IMR-90 (cell line): ENCODE measurements at regions not wholly inside any gene's neighbourhood (a gene's known extent, or its start where the extent isn't known, plus 50 kb on each side); places are given as distances from the start of the nearest gene placed in this dataset.

Experiments
- ATAC-seq: fragments of 200-7000 bp; cut with Tn5 transposase; 2 replicates; pipeline ENCODE4 v1.9.1; 2020; ENCODE audit warnings: low read depth, mild to moderate bottlenecking, moderate library complexity
- BruUV-seq: library from RNA; stranded (reverse); fragments of 400-500 nt; replicated peaks from 2 replicates; lab custom pipeline; 2021; lab: Mats Ljungman, UMichigan
- CTCF ChIA-PET: fragments of 300-600 bp; formaldehyde crosslinking; extraction: SDS; loops from one replicate; lab custom pipeline; 2021; ENCODE audit warnings: antibody characterized with exemption; lab: Yijun Ruan, JAX
- POLR2A ChIA-PET: fragments of 300-600 bp; sonication (Branson Sonifier 250); formaldehyde crosslinking; loops from one replicate; lab custom pipeline; 2022; ENCODE audit warnings: antibody characterized with exemption; ENCODE audit not compliant: unreplicated experiment; lab: Charles Lee
- DNase-seq: peaks from one replicate; pipeline ENCODE4 v3.0.0; 2013
- H2AFZ ChIP-seq: replicated peaks from 2 replicates; pipeline ENCODE3; 2013; ENCODE audit warnings: low read length, mild to moderate bottlenecking; ENCODE audit not compliant: poor library complexity
- H2AK5ac ChIP-seq: 2 replicates; pipeline ENCODE4 v1.6.1; 2013; ENCODE audit warnings: low read depth, low read length, inconsistent platforms
- H2AK9ac ChIP-seq: replicated peaks from 2 replicates; pipeline ENCODE3; 2013; ENCODE audit warnings: mild to moderate bottlenecking, low read depth, low read length, moderate library complexity; ENCODE audit not compliant: poor library complexity
- H2BK120ac ChIP-seq: 2 replicates; pipeline ENCODE4 v1.6.1; 2013; ENCODE audit warnings: low read depth, low read length, inconsistent platforms
- H2BK15ac ChIP-seq: 3 replicates; pipeline ENCODE4 v1.6.1; 2013; ENCODE audit warnings: low read depth, low read length, inconsistent platforms
- H2BK20ac ChIP-seq: 2 replicates; pipeline ENCODE4 v1.6.1; 2013; ENCODE audit warnings: low read depth, mild to moderate bottlenecking, inconsistent platforms, low read length, moderate library complexity
- H2BK5ac ChIP-seq: 2 replicates; pipeline ENCODE4 v1.6.1; 2013; ENCODE audit warnings: mild to moderate bottlenecking, low read depth, low read length, inconsistent platforms; ENCODE audit not compliant: poor library complexity, severe bottlenecking
- H3K14ac ChIP-seq: replicated peaks from 2 replicates; pipeline ENCODE4 v1.6.1; 2013; ENCODE audit warnings: low read depth, low read length, inconsistent platforms
- H3K18ac ChIP-seq: 2 replicates; pipeline ENCODE4 v1.6.1; 2013; ENCODE audit warnings: low read depth, low read length, control low read depth
- H3K23ac ChIP-seq: 2 replicates; pipeline ENCODE4 v1.6.1; 2013; ENCODE audit warnings: low read depth, low read length, inconsistent platforms
- H3K27ac ChIP-seq: 2 replicates; pipeline ENCODE4 v1.5.1; 2013; ENCODE audit warnings: mild to moderate bottlenecking, control low read depth, low read length; ENCODE audit not compliant: insufficient read depth
- H3K27me3 ChIP-seq: 2 replicates; pipeline ENCODE4 v1.6.1; 2013; ENCODE audit warnings: low read length; ENCODE audit not compliant: control insufficient read depth, insufficient read depth
- H3K36me3 ChIP-seq: 2 replicates; pipeline ENCODE4 v1.6.1; 2013; ENCODE audit warnings: low read length, mixed read lengths; ENCODE audit not compliant: control insufficient read depth, insufficient read depth
- H3K4ac ChIP-seq: 2 replicates; pipeline ENCODE4 v1.6.1; 2013; ENCODE audit warnings: low read depth, low read length, inconsistent platforms
- H3K4me1 ChIP-seq: 2 replicates; pipeline ENCODE4 v1.6.1; 2013; ENCODE audit warnings: low read length, mixed read lengths; ENCODE audit not compliant: control insufficient read depth, insufficient read depth
- H3K4me2 ChIP-seq: 2 replicates; pipeline ENCODE4 v1.6.1; 2013; ENCODE audit warnings: low read depth, mild to moderate bottlenecking, control low read depth, low read length, moderate library complexity
- H3K4me3 ChIP-seq: 2 replicates; pipeline ENCODE4 v1.5.1; 2013; ENCODE audit warnings: low read depth, mild to moderate bottlenecking, control low read depth, low read length, moderate library complexity; ENCODE audit not compliant: insufficient read depth
- H3K56ac ChIP-seq: 2 replicates; pipeline ENCODE4 v1.6.1; 2013; ENCODE audit warnings: low read length, inconsistent platforms; ENCODE audit not compliant: insufficient read depth; ENCODE audit errors: extremely low read depth
- H3K79me1 ChIP-seq, 2 experiments: 2 replicates each; pipeline ENCODE4 v1.6.1; 2013; ENCODE audit warnings: low read length in 2 of 2, inconsistent platforms in 1 of 2, low read depth in 1 of 2
- H3K9ac ChIP-seq: 2 replicates; pipeline ENCODE4 v1.6.1; 2013; ENCODE audit warnings: low read depth, low read length, control low read depth
- H3K9me1 ChIP-seq: 2 replicates; pipeline ENCODE4 v1.6.1; 2013; ENCODE audit warnings: low read length, inconsistent platforms; ENCODE audit not compliant: insufficient read depth
- H3K9me3 ChIP-seq: 2 replicates; pipeline ENCODE4 v1.6.1; 2013; ENCODE audit warnings: low read length; ENCODE audit not compliant: control insufficient read depth, insufficient read depth
- H4K20me1 ChIP-seq: 2 replicates; pipeline ENCODE4 v1.6.1; 2013; ENCODE audit warnings: low read length, inconsistent platforms; ENCODE audit not compliant: insufficient read depth
- H4K5ac ChIP-seq: 2 replicates; pipeline ENCODE4 v1.6.1; 2013; ENCODE audit warnings: mild to moderate bottlenecking, low read depth, low read length, control low read depth
- H4K8ac ChIP-seq, 2 experiments: 2 replicates each; pipeline ENCODE4 v1.6.1; 2013; ENCODE audit warnings: low read depth in 2 of 2, low read length in 2 of 2, control low read depth in 1 of 2, inconsistent platforms in 1 of 2
- H4K91ac ChIP-seq: 2 replicates; pipeline ENCODE4 v1.6.1; 2013; ENCODE audit warnings: low read depth, low read length, inconsistent platforms; ENCODE audit not compliant: insufficient read depth
- BHLHE40 ChIP-seq: fragments of 150-350 bp; IDR thresholded peaks from 2 replicates; pipeline ENCODE4 v1.6.1; 2016; ENCODE audit warnings: mild to moderate bottlenecking, low read depth, low read length
- CEBPB ChIP-seq: IDR thresholded peaks from 2 replicates; pipeline ENCODE4 v1.6.1; 2012; ENCODE audit warnings: low read depth, low read length, improper control_type of control experiment
- CHD1 ChIP-seq: IDR thresholded peaks from 2 replicates; pipeline ENCODE4 v1.6.1; 2012; ENCODE audit warnings: low read depth, low read length, improper control_type of control experiment
- CTCF ChIP-seq: conservative IDR thresholded peaks from 2 replicates; pipeline ENCODE4 v1.5.1; 2012; ENCODE audit warnings: mild to moderate bottlenecking, low read depth, low read length, improper control_type of control experiment
- ELK1 ChIP-seq: fragments of 150-350 bp; IDR thresholded peaks from 2 replicates; pipeline ENCODE4 v1.6.1; 2016; ENCODE audit warnings: low read depth, mild to moderate bottlenecking, low read length, moderate library complexity, borderline replicate concordance
- FOS ChIP-seq: fragments of 150-350 bp; IDR thresholded peaks from 2 replicates; pipeline ENCODE4 v1.6.1; 2016; ENCODE audit warnings: low read depth, low read length
- MAFK ChIP-seq: IDR thresholded peaks from 2 replicates; pipeline ENCODE4 v1.6.1; 2012; ENCODE audit warnings: low read depth, low read length, improper control_type of control experiment
- MAZ ChIP-seq: IDR thresholded peaks from 2 replicates; pipeline ENCODE4 v1.6.1; 2012; ENCODE audit warnings: low read depth, mild to moderate bottlenecking, low read length, improper control_type of control experiment, moderate library complexity, borderline replicate concordance
- MXI1 ChIP-seq: IDR thresholded peaks from 2 replicates; pipeline ENCODE4 v1.6.1; 2012; ENCODE audit warnings: low read depth, mild to moderate bottlenecking, low read length, moderate library complexity, borderline replicate concordance
- NFE2L2 ChIP-seq: fragments of 150-350 bp; IDR thresholded peaks from 2 replicates; pipeline ENCODE4 v1.6.1; 2016; ENCODE audit warnings: low read depth, mild to moderate bottlenecking, low read length
- POLR2A ChIP-seq: IDR thresholded peaks from 2 replicates; pipeline ENCODE4 v1.6.1; 2012; ENCODE audit warnings: mild to moderate bottlenecking, low read depth, low read length
- RAD21 ChIP-seq: IDR thresholded peaks from 2 replicates; pipeline ENCODE4 v1.6.1; 2012; ENCODE audit warnings: low read length, improper control_type of control experiment
- RCOR1 ChIP-seq: IDR thresholded peaks from 2 replicates; pipeline ENCODE4 v1.6.1; 2012; ENCODE audit warnings: mild to moderate bottlenecking, low read length, improper control_type of control experiment; ENCODE audit not compliant: insufficient replicate concordance
- RFX5 ChIP-seq: IDR thresholded peaks from 2 replicates; pipeline ENCODE4 v1.8.0; 2012; ENCODE audit warnings: low read depth, mild to moderate bottlenecking, low read length, moderate library complexity
- SMC3 ChIP-seq: fragments of 150-350 bp; IDR thresholded peaks from 2 replicates; pipeline ENCODE4 v1.6.1; 2016; ENCODE audit warnings: low read depth, mild to moderate bottlenecking, antibody characterized with exemption, low read length, moderate library complexity
- USF2 ChIP-seq: fragments of 150-350 bp; IDR thresholded peaks from 2 replicates; pipeline ENCODE4 v1.6.1; 2017; ENCODE audit warnings: mild to moderate bottlenecking, antibody characterized with exemption, low read length, low read depth
- WGBS, 2 experiments: methylation state at CpG; one replicate each; pipeline versions ENCODE4 v1.1.5 to v1.1.7; 2013; ENCODE audit warnings: missing lambda C conversion rate in 2 of 2; ENCODE audit not compliant: insufficient read length in 1 of 2; ENCODE audit errors: extremely low coverage in 2 of 2; 5-methylcytosine and 5-hydroxymethylcytosine counted together
- dilution Hi-C: fragments of 300-500 bp; cut with HindIII; formaldehyde crosslinking; loops from one replicate; pipeline ENCODE4 v1.14.3; 2018; ENCODE audit warnings: low sequenced_read_pairs; ENCODE audit not compliant: unreplicated experiment
- in situ Hi-C: fragments of 300-500 bp; cut with MboI; formaldehyde crosslinking; loops from 3 replicates; pipeline ENCODE4 v1.14.3; 2019; ENCODE audit warnings: low sequenced_read_pairs, inconsistent platforms, mixed read lengths
- intact Hi-C: fragments of 100-400 bp; cut with micrococcal nuclease; formaldehyde crosslinking; loops from 2 replicates; pipeline ENCODE4 v1.10.0; 2022

GRCh38 chr16:63816276-63816675, 1305.6 kb downstream of the CDH11 start:
- Histone ChIP-seq H3K4me1 (no peaks in the 10 kb centered on the region), H2AK9ac (no peak overlapping the region), H3K56ac (no peak overlapping the region), H2AK5ac (no peak overlapping the region), H4K20me1 (no peaks in the 10 kb centered on the region), H3K23ac (no peak overlapping the region), H4K91ac (no peak overlapping the region), H3K27ac (no peak overlapping the region), H2BK5ac (no peak overlapping the region), H3K4me3 (no peak overlapping the region), H2BK20ac (no peak overlapping the region), H3K9me1 (no peaks in the 10 kb centered on the region), H4K5ac (no peak overlapping the region), H2BK120ac (no peak overlapping the region), H4K8ac (no peak overlapping the region), H3K4me2 (no peak overlapping the region), H2BK15ac (no peak overlapping the region), H3K36me3 (no peaks in the 10 kb centered on the region), H3K9me3 (peaks cover 1% of the 10 kb centered on the region; the same call in 1 of the 2 replicates), H3K4ac (no peak overlapping the region), H3K14ac (no peak overlapping the region), H3K9ac (no peak overlapping the region), H3K27me3 (no peaks in the 10 kb centered on the region), H2AFZ (no peak overlapping the region), H3K79me1 (no peaks in the 10 kb centered on the region), H3K18ac (no peak overlapping the region)
- TF ChIP-seq CTCF = no peak
- TF ChIP-seq RFX5 = no peak
- TF ChIP-seq MXI1 = no peak
- no peak for TF ChIP-seq NFE2L2
- TF ChIP-seq CEBPB = no peak
- no peak for TF ChIP-seq CHD1
- TF ChIP-seq RCOR1 = no peak
- TF ChIP-seq ELK1 = no peak
- no peak for TF ChIP-seq BHLHE40
- no peak for TF ChIP-seq POLR2A
- no peak for TF ChIP-seq SMC3
- no peak for TF ChIP-seq MAFK
- TF ChIP-seq RAD21 = no peak
- TF ChIP-seq USF2 = no peak
- no peak for TF ChIP-seq MAZ
- TF ChIP-seq FOS = no peak
- no CpG with 5 or more reads among the region's 3 CpGs for WGBS, 2 experiments
- POLR2A ChIA-PET = no interaction called here
- ATAC-seq (no peak), DNase-seq (no peak)
- in situ Hi-C loops (no loop called here), dilution Hi-C loops (no loop called here), intact Hi-C loops (no loop called here)
- BruUV-seq = no TSS peak
- CTCF ChIA-PET = no interaction called here
